NB4 (cell line): ENCODE measurements at regions not wholly inside any gene's neighbourhood (a gene's known extent, or its start where the extent isn't known, plus 50 kb on each side); places are given as distances from the start of the nearest gene placed in this dataset.
"Not testable (repeated sequence)": the region's sequence is repeated elsewhere in the genome, so short reads cannot be mapped to it uniquely, and the experiment has no call there.

Experiments used
- DNase-seq: peaks from one replicate; pipeline ENCODE4 v3.0.0; 2010; ENCODE audit warnings: low read depth
- H3K4me3 ChIP-seq: one replicate; pipeline ENCODE4 v1.5.1; 2011; ENCODE audit warnings: mild to moderate bottlenecking, low read depth, low read length, moderate library complexity
- CTCF ChIP-seq: IDR thresholded peaks from one replicate; pipeline ENCODE4 v1.5.1; 2012; ENCODE audit warnings: low read depth, low read length
- MAX ChIP-seq: IDR thresholded peaks from 2 replicates; pipeline ENCODE4 v1.6.1; 2011; ENCODE audit warnings: low read depth, low read length
- MYC ChIP-seq: IDR thresholded peaks from 2 replicates; pipeline ENCODE4 v1.6.1; 2011; ENCODE audit warnings: low read depth, low read length
- POLR2A ChIP-seq: IDR thresholded peaks from 2 replicates; pipeline ENCODE4 v1.6.1; 2011; ENCODE audit warnings: mild to moderate bottlenecking; ENCODE audit not compliant: insufficient read length; ENCODE audit errors: extremely low read depth

GRCh38 chr12:83889745-83890144, 1022.9 kb downstream of the SLC6A15 start:
- no peak for DNase-seq
- H3K4me3 ChIP-seq, result no peak overlapping the region
- TF ChIP-seq MYC (no peak), MAX (no peak), CTCF (no peak), POLR2A (no peak)

GRCh38 chr12:83886479-83886878, 1026.1 kb downstream of the SLC6A15 start:
- TF ChIP-seq MYC (no peak), CTCF (no peak), MAX (no peak), POLR2A (no peak)
- DNase-seq, result no peak
- no peak overlapping the region for H3K4me3 ChIP-seq

GRCh38 chr12:83870921-83871599, 1041.5 kb downstream of the SLC6A15 start:
- not testable (repeated sequence) for DNase-seq, H3K4me3 ChIP-seq

- no peak overlapping the region for H3K4me3 ChIP-seq
- no peak for DNase-seq
- TF ChIP-seq CTCF (no peak), MAX (no peak), POLR2A (no peak), MYC (no peak)
Observed at GRCh38 chr12:83866477-83866876, 1046.1 kb downstream of the SLC6A15 start.

GRCh38 chr12:83865431-83865830, 1047.2 kb downstream of the SLC6A15 start:
- no peak for DNase-seq
- no peak overlapping the region for H3K4me3 ChIP-seq
- no peak for TF ChIP-seq MAX
- no peak for TF ChIP-seq MYC
- no peak for TF ChIP-seq POLR2A

- no peak for TF ChIP-seq CTCF
- no peak for TF ChIP-seq POLR2A
- TF ChIP-seq MYC, result no peak
- TF ChIP-seq MAX, result no peak
- H3K4me3 ChIP-seq, result no peak overlapping the region
- no peak for DNase-seq
Observed at GRCh38 chr12:83864054-83864453, 1048.5 kb downstream of the SLC6A15 start.

GRCh38 chr12:83859021-83859420, 1053.6 kb downstream of the SLC6A15 start:
- TF ChIP-seq MYC, result no peak
- TF ChIP-seq CTCF, result no peak
- TF ChIP-seq POLR2A, result no peak
- no peak for TF ChIP-seq MAX
- H3K4me3 ChIP-seq, result no peak overlapping the region
- DNase-seq, result no peak
